GM12878 (cell line): ENCODE measurements at regions not wholly inside any gene's neighbourhood (a gene's known extent, or its start where the extent isn't known, plus 50 kb on each side); places are given as distances from the start of the nearest gene placed in this dataset.

Experiments used
- ATAC-seq: fragments of 200-7000 bp; cut with Tn5 transposase; 3 replicates; pipeline ENCODE4 v1.9.1; 2020; ENCODE audit warnings: mild to moderate bottlenecking, moderate library complexity
- BruUV-seq: library from RNA; stranded (reverse); fragments of 400-500 nt; replicated peaks from 2 replicates; lab custom pipeline; 2021; lab: Mats Ljungman, UMichigan
- CTCF ChIA-PET: fragments of 300-600 bp; sonication (Branson Sonifier 250); formaldehyde crosslinking; extraction: SDS; loops from one replicate; lab custom pipeline; 2021; ENCODE audit warnings: inconsistent platforms; lab: Yijun Ruan, JAX
- POLR2A ChIA-PET: fragments of 350-600 bp; formaldehyde crosslinking; extraction: SDS; loops from one replicate; lab custom pipeline; 2021; ENCODE audit warnings: inconsistent platforms; lab: Charles Lee
- RAD21 ChIA-PET: fragments of 300-600 bp; sonication (Branson Sonifier 250); formaldehyde crosslinking; loops from one replicate; lab custom pipeline; 2023; ENCODE audit warnings: antibody characterized with exemption; ENCODE audit not compliant: unreplicated experiment; lab: Charles Lee
- SMC1A ChIA-PET: fragments of 300-600 bp; sonication (Branson Sonifier 250); formaldehyde crosslinking; loops from one replicate; lab custom pipeline; 2023; ENCODE audit not compliant: unreplicated experiment, uncharacterized antibody; lab: Charles Lee
- DNase-seq: peaks from one replicate; pipeline ENCODE4 v3.0.0-alpha.2; 2011; ENCODE audit warnings: low read depth, low spot score
- FAIRE-seq: peaks from 3 replicates; lab custom pipeline; 2011; peaks lifted over from hg19 to GRCh38; lab: Jason Lieb, UNC
- H2AFZ ChIP-seq: 2 replicates; pipeline ENCODE4 v1.6.0; 2011; ENCODE audit warnings: low read depth, low read length, control low read depth; ENCODE audit not compliant: control insufficient read depth
- H3K27ac ChIP-seq: 2 replicates; pipeline ENCODE4 v1.5.1; 2011; ENCODE audit warnings: control low read depth; ENCODE audit not compliant: control insufficient read depth, insufficient read depth
- H3K27me3 ChIP-seq, 2 experiments: replicated peaks in 1 of 2; 2 replicates each; pipeline versions ENCODE4 v1.6.0 to v1.6.1; 2011; ENCODE audit warnings: low read length in 1 of 2; ENCODE audit not compliant: control insufficient read depth in 2 of 2, insufficient read depth in 2 of 2
- H3K36me3 ChIP-seq, 2 experiments: 2 replicates each; pipeline ENCODE4 v1.5.1; 2011; ENCODE audit warnings: low read length in 1 of 2; ENCODE audit not compliant: control insufficient read depth in 2 of 2, insufficient read depth in 2 of 2
- H3K4me1 ChIP-seq: 2 replicates; pipeline ENCODE4 v1.6.1; 2011; ENCODE audit warnings: mild to moderate bottlenecking, low read length, moderate library complexity, mixed read lengths; ENCODE audit not compliant: control insufficient read depth, insufficient read depth
- H3K4me2 ChIP-seq: 2 replicates; pipeline ENCODE4 v1.6.0; 2011; ENCODE audit warnings: control low read depth; ENCODE audit not compliant: control insufficient read depth, insufficient read depth
- H3K4me3 ChIP-seq: fragments of 200-600 bp; sonication (generic); 2 replicates; pipeline ENCODE4 v1.5.1; 2016
- H3K79me2 ChIP-seq: 2 replicates; pipeline ENCODE4 v1.6.0; 2011; ENCODE audit warnings: low read length; ENCODE audit not compliant: control insufficient read depth, insufficient read depth
- H3K9ac ChIP-seq: 2 replicates; pipeline ENCODE4 v1.8.0; 2011; ENCODE audit warnings: low read length, control low read depth, mixed read lengths; ENCODE audit not compliant: control insufficient read depth, insufficient read depth
- H3K9me3 ChIP-seq: replicated peaks from 3 replicates; pipeline ENCODE4 v1.5.1; 2011; ENCODE audit warnings: mild to moderate bottlenecking, low read length; ENCODE audit not compliant: control insufficient read depth, insufficient read depth
- H4K20me1 ChIP-seq: 2 replicates; pipeline ENCODE4 v1.6.0; 2011; ENCODE audit not compliant: control insufficient read depth, insufficient read depth
- EZH2 ChIP-seq: IDR thresholded peaks from 2 replicates; pipeline ENCODE4 v1.6.1; 2012; ENCODE audit warnings: low read depth, mild to moderate bottlenecking, control low read depth, inconsistent platforms, low read length, borderline replicate concordance; ENCODE audit not compliant: control insufficient read depth
- IKZF2 ChIP-seq, 2 experiments: fragments of 450-650 bp; IDR thresholded peaks; 2 replicates each; pipeline ENCODE4 v1.6.1; 2017; ENCODE audit warnings: mild to moderate bottlenecking in 2 of 2, moderate library complexity in 2 of 2
- POU2F2 ChIP-seq: IDR thresholded peaks from 3 replicates; pipeline ENCODE4 v1.6.1; 2011; ENCODE audit warnings: low read depth, mild to moderate bottlenecking, low read length, borderline replicate concordance
- RAD51 ChIP-seq: fragments of 450-650 bp; IDR thresholded peaks from 2 replicates; pipeline ENCODE4 v1.6.1; 2016; ENCODE audit warnings: moderate library complexity, mild to moderate bottlenecking, inconsistent platforms
- SIN3A ChIP-seq: IDR thresholded peaks from 2 replicates; pipeline ENCODE4 v1.6.1; 2012; ENCODE audit warnings: low read depth, low read length, improper control_type of control experiment
- SREBF1 ChIP-seq: IDR thresholded peaks from 2 replicates; pipeline ENCODE4 v1.6.1; 2012; ENCODE audit warnings: mild to moderate bottlenecking, low read length
- WGBS: methylation state at CpG from one replicate; pipeline ENCODE4 v1.1.6; 2016; ENCODE audit warnings: low lambda C conversion rate; ENCODE audit not compliant: insufficient replicate concordance, insufficient coverage; ENCODE audit errors: missing lambda C conversion rate; 5-methylcytosine and 5-hydroxymethylcytosine counted together
- in situ Hi-C: fragments of 300-500 bp; cut with MboI; formaldehyde crosslinking; loops from 9 replicates; pipeline ENCODE4 v1.14.3; 2018; ENCODE audit warnings: mixed read lengths
- intact Hi-C: fragments of 100-400 bp; cut with micrococcal nuclease; formaldehyde crosslinking; loops from one replicate; pipeline ENCODE4 v1.14.2; 2022; ENCODE audit not compliant: unreplicated experiment
- TF ChIP-seq, protein P1 (sequence below): fragments of 450-650 bp; IDR thresholded peaks from 2 replicates; pipeline ENCODE4 v1.6.1; 2018; ENCODE audit warnings: borderline replicate concordance, mild to moderate bottlenecking; ENCODE audit not compliant: partially characterized antibody
- TF ChIP-seq, protein P2 (sequence below): fragments of 450-650 bp; IDR thresholded peaks from 2 replicates; pipeline ENCODE4 v1.6.1; 2016; ENCODE audit warnings: mild to moderate bottlenecking, moderate library complexity, borderline replicate concordance
- TF ChIP-seq, protein P3 (sequence below): IDR thresholded peaks from 2 replicates; pipeline ENCODE4 v1.6.1; 2011; ENCODE audit warnings: borderline replicate concordance, low read depth, mild to moderate bottlenecking, moderate library complexity, low read length; ENCODE audit not compliant: insufficient read depth, poor library complexity, severe bottlenecking
- TF ChIP-seq, protein P4 (sequence below): fragments of 450-650 bp; formaldehyde crosslinking; IDR thresholded peaks from 2 replicates; pipeline ENCODE4 v1.4.0; 2020; ENCODE audit warnings: mild to moderate bottlenecking, moderate library complexity

DNA sequence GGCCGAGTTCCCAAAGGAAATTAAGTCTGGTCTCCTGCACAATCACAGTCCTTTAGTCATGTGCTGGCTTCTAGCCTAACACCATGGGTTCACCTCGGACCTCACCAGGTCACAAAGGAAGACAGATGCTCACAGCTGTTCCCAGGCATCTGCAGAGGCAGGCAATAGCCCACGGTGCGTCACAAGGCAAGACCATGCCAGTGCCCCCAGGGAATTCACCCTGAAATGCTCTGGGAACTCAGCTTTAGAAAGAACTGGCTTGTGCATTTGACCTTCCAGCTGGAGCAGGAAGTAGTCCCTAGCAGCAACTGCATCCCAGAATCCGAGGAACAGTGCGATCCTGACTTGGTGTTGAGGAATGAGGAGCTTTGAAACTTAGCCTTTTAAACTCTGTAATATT, 96.8 kb upstream of the WASF3 start (continued):
- TF ChIP-seq, protein P1, sequence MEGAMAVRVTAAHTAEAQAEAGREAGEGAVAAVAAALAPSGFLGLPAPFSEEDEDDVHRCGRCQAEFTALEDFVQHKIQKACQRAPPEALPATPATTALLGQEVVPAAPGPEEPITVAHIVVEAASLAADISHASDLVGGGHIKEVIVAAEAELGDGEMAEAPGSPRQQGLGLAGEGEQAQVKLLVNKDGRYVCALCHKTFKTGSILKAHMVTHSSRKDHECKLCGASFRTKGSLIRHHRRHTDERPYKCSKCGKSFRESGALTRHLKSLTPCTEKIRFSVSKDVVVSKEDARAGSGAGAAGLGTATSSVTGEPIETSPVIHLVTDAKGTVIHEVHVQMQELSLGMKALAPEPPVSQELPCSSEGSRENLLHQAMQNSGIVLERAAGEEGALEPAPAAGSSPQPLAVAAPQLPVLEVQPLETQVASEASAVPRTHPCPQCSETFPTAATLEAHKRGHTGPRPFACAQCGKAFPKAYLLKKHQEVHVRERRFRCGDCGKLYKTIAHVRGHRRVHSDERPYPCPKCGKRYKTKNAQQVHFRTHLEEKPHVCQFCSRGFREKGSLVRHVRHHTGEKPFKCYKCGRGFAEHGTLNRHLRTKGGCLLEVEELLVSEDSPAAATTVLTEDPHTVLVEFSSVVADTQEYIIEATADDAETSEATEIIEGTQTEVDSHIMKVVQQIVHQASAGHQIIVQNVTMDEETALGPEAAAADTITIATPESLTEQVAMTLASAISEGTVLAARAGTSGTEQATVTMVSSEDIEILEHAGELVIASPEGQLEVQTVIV = no peak
- TF ChIP-seq POU2F2 (no peak), IKZF2 (IDR thresholded peaks at IDR 0.05) (no peak)
- TF ChIP-seq, protein P2, sequence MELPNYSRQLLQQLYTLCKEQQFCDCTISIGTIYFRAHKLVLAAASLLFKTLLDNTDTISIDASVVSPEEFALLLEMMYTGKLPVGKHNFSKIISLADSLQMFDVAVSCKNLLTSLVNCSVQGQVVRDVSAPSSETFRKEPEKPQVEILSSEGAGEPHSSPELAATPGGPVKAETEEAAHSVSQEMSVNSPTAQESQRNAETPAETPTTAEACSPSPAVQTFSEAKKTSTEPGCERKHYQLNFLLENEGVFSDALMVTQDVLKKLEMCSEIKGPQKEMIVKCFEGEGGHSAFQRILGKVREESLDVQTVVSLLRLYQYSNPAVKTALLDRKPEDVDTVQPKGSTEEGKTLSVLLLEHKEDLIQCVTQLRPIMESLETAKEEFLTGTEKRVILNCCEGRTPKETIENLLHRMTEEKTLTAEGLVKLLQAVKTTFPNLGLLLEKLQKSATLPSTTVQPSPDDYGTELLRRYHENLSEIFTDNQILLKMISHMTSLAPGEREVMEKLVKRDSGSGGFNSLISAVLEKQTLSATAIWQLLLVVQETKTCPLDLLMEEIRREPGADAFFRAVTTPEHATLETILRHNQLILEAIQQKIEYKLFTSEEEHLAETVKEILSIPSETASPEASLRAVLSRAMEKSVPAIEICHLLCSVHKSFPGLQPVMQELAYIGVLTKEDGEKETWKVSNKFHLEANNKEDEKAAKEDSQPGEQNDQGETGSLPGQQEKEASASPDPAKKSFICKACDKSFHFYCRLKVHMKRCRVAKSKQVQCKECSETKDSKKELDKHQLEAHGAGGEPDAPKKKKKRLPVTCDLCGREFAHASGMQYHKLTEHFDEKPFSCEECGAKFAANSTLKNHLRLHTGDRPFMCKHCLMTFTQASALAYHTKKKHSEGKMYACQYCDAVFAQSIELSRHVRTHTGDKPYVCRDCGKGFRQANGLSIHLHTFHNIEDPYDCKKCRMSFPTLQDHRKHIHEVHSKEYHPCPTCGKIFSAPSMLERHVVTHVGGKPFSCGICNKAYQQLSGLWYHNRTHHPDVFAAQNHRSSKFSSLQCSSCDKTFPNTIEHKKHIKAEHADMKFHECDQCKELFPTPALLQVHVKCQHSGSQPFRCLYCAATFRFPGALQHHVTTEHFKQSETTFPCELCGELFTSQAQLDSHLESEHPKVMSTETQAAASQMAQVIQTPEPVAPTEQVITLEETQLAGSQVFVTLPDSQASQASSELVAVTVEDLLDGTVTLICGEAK = no peak

DNA sequence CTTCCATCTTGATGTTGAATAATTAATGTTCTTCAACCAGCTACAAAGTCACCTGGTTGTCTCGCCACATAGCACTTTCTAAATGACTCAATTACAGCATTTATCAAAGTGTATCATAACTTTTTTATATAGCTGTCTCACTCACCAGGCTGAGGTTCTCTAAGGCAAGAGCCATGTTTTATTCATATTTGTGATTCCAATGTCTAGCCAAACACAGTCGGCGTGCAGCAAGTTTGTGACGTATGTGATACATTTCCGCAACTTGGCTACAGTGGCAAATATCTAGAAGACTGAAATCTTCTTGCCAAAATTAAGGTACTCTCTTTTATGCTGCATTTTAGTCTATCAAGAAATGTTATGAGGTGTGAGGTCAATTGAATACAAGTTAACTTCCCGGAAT, 94.2 kb upstream of the WASF3 start:
- ChIA-PET POLR2A (no interaction called here), RAD21 (no interaction called here), CTCF (interaction anchor here (1.1 kb wide), 1 partner anchor 277 kb away, joined by 3 read pairs; no protein-coding TSS in a partner anchor), SMC1A (no interaction called here)
- no TSS peak for BruUV-seq
- H3K4me2 ChIP-seq = no peak overlapping the region
- no peak overlapping the region for H3K9ac ChIP-seq
- H3K27ac ChIP-seq = no peak overlapping the region
- in situ Hi-C loops = no loop called here
- no peak for FAIRE-seq
- WGBS = 67% methylated on average over 6 of the region's 6 CpGs
- H3K4me3 ChIP-seq = no peak overlapping the region
- ATAC-seq = no peak
- no peaks in the 10 kb centered on the region for H3K27me3 ChIP-seq
- intact Hi-C loops = no loop called here
- no peaks in the 10 kb centered on the region for H4K20me1 ChIP-seq
- H3K36me3 ChIP-seq = no peaks in the 10 kb centered on the region
- no peaks in the 10 kb centered on the region for H3K9me3 ChIP-seq
- H3K79me2 ChIP-seq = no peaks in the 10 kb centered on the region
- no peak overlapping the region for H2AFZ ChIP-seq
- no peak for DNase-seq
- H3K4me1 ChIP-seq = no peaks in the 10 kb centered on the region
- TF ChIP-seq EZH2 (no peak), RAD51 (no peak), SIN3A (no peak), SREBF1 (no peak)
- TF ChIP-seq, protein P3, sequence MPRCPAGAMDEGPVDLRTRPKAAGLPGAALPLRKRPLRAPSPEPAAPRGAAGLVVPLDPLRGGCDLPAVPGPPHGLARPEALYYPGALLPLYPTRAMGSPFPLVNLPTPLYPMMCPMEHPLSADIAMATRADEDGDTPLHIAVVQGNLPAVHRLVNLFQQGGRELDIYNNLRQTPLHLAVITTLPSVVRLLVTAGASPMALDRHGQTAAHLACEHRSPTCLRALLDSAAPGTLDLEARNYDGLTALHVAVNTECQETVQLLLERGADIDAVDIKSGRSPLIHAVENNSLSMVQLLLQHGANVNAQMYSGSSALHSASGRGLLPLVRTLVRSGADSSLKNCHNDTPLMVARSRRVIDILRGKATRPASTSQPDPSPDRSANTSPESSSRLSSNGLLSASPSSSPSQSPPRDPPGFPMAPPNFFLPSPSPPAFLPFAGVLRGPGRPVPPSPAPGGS = no peak
- TF ChIP-seq, protein P4, sequence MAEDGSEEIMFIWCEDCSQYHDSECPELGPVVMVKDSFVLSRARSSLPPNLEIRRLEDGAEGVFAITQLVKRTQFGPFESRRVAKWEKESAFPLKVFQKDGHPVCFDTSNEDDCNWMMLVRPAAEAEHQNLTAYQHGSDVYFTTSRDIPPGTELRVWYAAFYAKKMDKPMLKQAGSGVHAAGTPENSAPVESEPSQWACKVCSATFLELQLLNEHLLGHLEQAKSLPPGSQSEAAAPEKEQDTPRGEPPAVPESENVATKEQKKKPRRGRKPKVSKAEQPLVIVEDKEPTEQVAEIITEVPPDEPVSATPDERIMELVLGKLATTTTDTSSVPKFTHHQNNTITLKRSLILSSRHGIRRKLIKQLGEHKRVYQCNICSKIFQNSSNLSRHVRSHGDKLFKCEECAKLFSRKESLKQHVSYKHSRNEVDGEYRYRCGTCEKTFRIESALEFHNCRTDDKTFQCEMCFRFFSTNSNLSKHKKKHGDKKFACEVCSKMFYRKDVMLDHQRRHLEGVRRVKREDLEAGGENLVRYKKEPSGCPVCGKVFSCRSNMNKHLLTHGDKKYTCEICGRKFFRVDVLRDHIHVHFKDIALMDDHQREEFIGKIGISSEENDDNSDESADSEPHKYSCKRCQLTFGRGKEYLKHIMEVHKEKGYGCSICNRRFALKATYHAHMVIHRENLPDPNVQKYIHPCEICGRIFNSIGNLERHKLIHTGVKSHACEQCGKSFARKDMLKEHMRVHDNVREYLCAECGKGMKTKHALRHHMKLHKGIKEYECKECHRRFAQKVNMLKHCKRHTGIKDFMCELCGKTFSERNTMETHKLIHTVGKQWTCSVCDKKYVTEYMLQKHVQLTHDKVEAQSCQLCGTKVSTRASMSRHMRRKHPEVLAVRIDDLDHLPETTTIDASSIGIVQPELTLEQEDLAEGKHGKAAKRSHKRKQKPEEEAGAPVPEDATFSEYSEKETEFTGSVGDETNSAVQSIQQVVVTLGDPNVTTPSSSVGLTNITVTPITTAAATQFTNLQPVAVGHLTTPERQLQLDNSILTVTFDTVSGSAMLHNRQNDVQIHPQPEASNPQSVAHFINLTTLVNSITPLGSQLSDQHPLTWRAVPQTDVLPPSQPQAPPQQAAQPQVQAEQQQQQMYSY = no peak
